ENCODE measurements at regions not wholly inside any gene's neighbourhood (a gene's known extent, or its start where the extent isn't known, plus 50 kb on each side); places are given as distances from the start of the nearest gene placed in this dataset.

DNA sequence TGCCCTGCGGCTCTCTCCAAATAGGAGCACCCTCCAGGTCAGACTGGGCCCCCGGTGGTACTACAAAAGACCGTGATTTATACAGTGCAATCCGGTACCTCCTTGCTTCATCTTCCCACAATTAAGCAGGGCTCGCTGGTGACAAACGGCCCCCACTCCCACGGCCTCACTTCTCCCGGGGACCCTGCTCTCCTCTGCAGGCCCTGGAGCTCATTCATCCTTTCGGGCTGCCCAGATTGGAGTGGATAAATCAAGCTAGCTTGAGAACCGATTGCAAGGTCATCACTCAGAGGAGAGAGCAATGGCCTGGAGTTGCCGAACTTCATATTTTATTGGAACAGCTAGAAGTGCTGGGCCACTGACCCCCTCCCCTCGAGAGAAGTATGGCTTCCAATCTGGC, 193.5 kb upstream of the IRX6 start:
- Histone ChIP-seq H3K27me3 (ENCODE audit: insufficient read depth, low read length) (no peaks in the 10 kb centered on the region), H3K27ac (ENCODE audit: low read length) (no peak overlapping the region), H3K9ac (ENCODE audit: low read depth, low read length) (no peak overlapping the region), H3K4me1 (ENCODE audit: insufficient read depth, low read length) (no peaks in the 10 kb centered on the region), H3K4me3 (ENCODE audit: low read length) (no peak overlapping the region), H3K9me3 (ENCODE audit: insufficient read depth, low read depth, low read length) (no peaks in the 10 kb centered on the region), H3K36me3 (ENCODE audit: insufficient read depth, low read depth, low read length) (no peaks in the 10 kb centered on the region)

DNA sequence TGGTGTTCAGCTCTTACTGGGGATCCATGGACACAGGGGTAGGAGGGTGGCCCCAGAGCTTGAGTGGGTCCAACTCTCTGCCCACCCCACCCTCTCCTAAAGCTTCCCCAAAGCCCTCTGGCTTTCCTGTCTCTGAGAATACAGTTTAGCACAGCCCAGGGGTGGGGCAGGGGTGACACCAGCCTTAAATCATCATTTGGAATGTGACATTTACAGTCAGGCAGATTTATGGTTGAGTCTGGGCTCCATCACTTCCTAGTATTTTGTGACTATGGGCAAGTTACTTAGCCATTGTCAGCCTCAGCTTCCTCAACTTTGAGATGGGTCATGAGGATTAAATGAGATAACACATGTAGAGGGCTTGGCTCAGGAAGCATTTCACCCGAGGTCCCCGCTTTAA, 193.1 kb upstream of the IRX6 start:
- Histone ChIP-seq H3K9me3 (ENCODE audit: insufficient read depth, low read depth, low read length) (no peaks in the 10 kb centered on the region), H3K27ac (ENCODE audit: low read length) (no peak overlapping the region), H3K4me1 (ENCODE audit: insufficient read depth, low read length) (no peaks in the 10 kb centered on the region)

DNA sequence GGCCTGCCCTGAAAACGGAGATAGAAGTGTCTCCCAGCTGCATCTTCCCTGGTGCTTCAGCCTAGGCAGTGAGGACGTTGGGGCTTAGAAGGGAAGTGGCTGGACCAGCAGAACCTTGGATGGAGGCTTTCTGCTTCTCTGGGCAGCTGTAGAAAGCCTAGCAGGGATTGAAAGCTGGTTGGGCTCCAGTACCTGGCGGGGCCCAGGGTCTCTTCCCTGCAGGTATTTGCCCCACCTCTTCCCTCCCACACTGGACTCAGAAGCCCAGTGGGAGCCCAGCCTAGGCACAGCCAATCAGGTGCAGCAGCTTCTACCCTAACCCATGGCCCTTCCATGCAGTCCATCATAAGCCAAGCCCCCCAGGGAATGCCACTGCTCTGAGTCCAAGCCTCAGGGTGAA, 190.3 kb upstream of the IRX6 start:
- Histone ChIP-seq H3K4me1 (ENCODE audit: insufficient read depth, low read length) (no peaks in the 10 kb centered on the region), H3K9me3 (ENCODE audit: insufficient read depth, low read depth, low read length) (no peaks in the 10 kb centered on the region), H3K4me3 (ENCODE audit: low read length) (no peak overlapping the region), H3K9ac (ENCODE audit: low read depth, low read length) (no peak overlapping the region), H3K27me3 (ENCODE audit: insufficient read depth, low read length) (no peaks in the 10 kb centered on the region), H3K36me3 (ENCODE audit: insufficient read depth, low read depth, low read length) (no peaks in the 10 kb centered on the region), H3K27ac (ENCODE audit: low read length) (no peak overlapping the region)

More for the DNA sequence above, 193.1 kb upstream of the IRX6 start:
- no peaks in the 10 kb centered on the region for H3K36me3 ChIP-seq (ENCODE audit: insufficient read depth, low read depth, low read length)
- H3K27me3 ChIP-seq (ENCODE audit: insufficient read depth, low read length): no peaks in the 10 kb centered on the region
- no peak overlapping the region for H3K4me3 ChIP-seq (ENCODE audit: low read length)
- no peak overlapping the region for H3K9ac ChIP-seq (ENCODE audit: low read depth, low read length)

DNA sequence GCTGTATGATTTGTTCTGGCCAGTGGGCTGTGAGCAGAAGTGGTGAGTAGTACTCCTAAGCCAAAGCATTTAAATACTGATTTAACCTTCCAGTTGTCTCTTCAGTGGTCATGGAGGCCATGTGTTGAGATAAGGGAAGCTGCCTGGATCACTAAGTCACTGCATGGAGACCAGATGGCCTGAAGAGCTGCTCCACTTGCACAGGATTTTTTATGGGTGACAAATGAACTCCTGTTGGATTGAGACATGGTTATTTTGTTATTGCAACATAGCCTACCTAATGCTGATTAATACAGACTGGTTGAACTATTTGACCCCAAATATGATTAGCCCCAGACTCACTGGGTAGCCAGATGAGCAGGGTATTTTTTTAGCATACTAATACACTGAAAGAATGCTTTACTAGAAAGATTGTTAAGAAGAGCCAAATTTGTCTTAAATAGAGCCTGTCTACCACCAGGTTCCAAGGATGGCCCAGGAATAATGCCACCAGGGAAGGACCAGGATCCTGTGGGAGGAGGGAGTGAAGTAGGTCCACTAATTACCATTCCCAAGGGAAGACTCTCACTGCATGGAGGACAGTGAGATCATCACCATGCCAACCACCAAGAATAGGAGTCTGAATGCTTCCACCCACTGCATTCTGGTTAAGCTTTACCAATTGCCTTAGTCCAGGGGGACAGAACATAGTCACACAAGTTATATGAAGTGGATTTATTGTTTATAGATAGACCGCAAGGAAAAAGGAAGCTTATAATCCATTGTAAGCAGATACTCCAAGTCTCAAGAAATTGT, 187.4 kb upstream of the IRX6 start:
- no peaks in the 10 kb centered on the region for H3K9me3 ChIP-seq (ENCODE audit: insufficient read depth, low read depth, low read length)
- H3K27ac ChIP-seq (ENCODE audit: low read length): no peak overlapping the region
- no peaks in the 10 kb centered on the region for H3K4me1 ChIP-seq (ENCODE audit: insufficient read depth, low read length)
- H3K36me3 ChIP-seq (ENCODE audit: insufficient read depth, low read depth, low read length): no peaks in the 10 kb centered on the region
- H3K9ac ChIP-seq (ENCODE audit: low read depth, low read length): no peak overlapping the region
- H3K27me3 ChIP-seq (ENCODE audit: insufficient read depth, low read length): no peaks in the 10 kb centered on the region
- no peak overlapping the region for H3K4me3 ChIP-seq (ENCODE audit: low read length)

DNA sequence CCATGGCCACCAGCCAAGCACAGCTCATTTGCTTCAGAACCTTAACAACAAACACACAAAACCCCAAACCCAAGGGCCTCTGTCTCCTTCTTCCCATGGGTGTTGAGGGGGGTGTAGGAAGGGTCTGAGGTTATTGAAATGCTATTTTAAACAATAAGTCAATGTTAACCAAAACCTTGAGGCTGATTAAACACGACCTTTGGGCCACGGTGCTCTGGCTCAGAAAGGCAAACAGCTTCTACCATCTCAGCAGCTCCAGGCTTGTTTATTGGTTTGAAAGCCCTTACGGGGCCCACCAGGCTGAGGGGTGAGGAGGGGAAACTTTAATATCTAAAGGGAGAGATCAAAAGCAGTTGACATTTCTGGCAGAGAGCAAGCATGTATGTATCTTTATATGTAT, 185.7 kb upstream of the IRX6 start:
- Histone ChIP-seq H3K27ac (ENCODE audit: low read length) (no peak overlapping the region), H3K4me1 (ENCODE audit: insufficient read depth, low read length) (peaks cover 6% of the 10 kb centered on the region; the same call in 1 of the 2 replicates), H3K9ac (ENCODE audit: low read depth, low read length) (no peak overlapping the region), H3K27me3 (ENCODE audit: insufficient read depth, low read length) (no peaks in the 10 kb centered on the region), H3K9me3 (ENCODE audit: insufficient read depth, low read depth, low read length) (no peaks in the 10 kb centered on the region), H3K36me3 (ENCODE audit: insufficient read depth, low read depth, low read length) (no peaks in the 10 kb centered on the region), H3K4me3 (ENCODE audit: low read length) (no peak overlapping the region)

DNA sequence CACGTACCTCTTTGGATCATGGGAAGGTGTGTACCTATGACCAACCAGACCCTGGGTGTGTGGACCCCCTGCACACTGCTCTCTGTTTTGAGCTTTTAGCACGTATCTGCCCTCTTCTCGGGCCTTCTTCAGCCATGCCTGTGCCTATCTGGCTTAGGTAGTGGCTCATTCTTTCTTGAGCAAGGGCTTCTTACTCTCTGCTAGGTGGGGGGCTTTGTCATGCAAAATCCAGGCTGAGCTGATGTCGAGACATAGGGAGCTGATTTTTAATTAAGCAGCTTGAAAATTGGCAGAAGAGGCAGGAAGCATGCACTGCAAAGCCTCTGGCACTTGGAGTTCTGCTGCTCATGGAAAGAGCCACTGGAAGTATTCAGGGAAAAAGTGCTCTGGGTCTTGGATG, 181.6 kb upstream of the IRX6 start:
- Histone ChIP-seq H3K4me3 (ENCODE audit: low read length) (no peak overlapping the region), H3K36me3 (ENCODE audit: insufficient read depth, low read depth, low read length) (no peaks in the 10 kb centered on the region), H3K27me3 (ENCODE audit: insufficient read depth, low read length) (no peaks in the 10 kb centered on the region), H3K27ac (ENCODE audit: low read length) (no peak overlapping the region), H3K4me1 (ENCODE audit: insufficient read depth, low read length) (peaks cover 6% of the 10 kb centered on the region; the same call in 1 of the 2 replicates), H3K9ac (ENCODE audit: low read depth, low read length) (no peak overlapping the region), H3K9me3 (ENCODE audit: insufficient read depth, low read depth, low read length) (no peaks in the 10 kb centered on the region)

DNA sequence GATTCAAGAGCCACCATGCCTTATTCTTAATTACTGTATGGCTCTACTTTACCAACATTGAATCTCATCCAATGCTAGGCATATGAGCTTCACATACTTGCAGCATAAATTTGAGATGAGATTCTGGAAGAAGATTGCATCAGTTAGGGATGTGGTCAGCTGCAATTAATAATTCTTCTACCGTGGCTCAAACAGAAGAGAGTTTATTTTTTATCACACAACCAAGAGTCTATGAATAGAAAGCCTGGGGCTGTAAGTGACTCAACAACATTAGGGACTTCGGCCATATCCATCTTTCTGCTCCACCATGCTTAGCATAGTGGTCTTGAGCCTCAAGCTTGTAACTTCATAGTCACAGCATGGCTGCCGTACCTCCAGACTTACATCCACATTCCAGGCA, 179.4 kb upstream of the IRX6 start:
- no peak overlapping the region for H3K27ac ChIP-seq (ENCODE audit: low read length)
- H3K9me3 ChIP-seq (ENCODE audit: insufficient read depth, low read depth, low read length): no peaks in the 10 kb centered on the region; the same call in 1 of the 2 replicates
- no peaks in the 10 kb centered on the region for H3K27me3 ChIP-seq (ENCODE audit: insufficient read depth, low read length)
- no peaks in the 10 kb centered on the region for H3K36me3 ChIP-seq (ENCODE audit: insufficient read depth, low read depth, low read length)
- peaks cover 6% of the 10 kb centered on the region; the same call in 1 of the 2 replicates for H3K4me1 ChIP-seq (ENCODE audit: insufficient read depth, low read length)
- H3K4me3 ChIP-seq (ENCODE audit: low read length): no peak overlapping the region
- H3K9ac ChIP-seq (ENCODE audit: low read depth, low read length): no peak overlapping the region

DNA sequence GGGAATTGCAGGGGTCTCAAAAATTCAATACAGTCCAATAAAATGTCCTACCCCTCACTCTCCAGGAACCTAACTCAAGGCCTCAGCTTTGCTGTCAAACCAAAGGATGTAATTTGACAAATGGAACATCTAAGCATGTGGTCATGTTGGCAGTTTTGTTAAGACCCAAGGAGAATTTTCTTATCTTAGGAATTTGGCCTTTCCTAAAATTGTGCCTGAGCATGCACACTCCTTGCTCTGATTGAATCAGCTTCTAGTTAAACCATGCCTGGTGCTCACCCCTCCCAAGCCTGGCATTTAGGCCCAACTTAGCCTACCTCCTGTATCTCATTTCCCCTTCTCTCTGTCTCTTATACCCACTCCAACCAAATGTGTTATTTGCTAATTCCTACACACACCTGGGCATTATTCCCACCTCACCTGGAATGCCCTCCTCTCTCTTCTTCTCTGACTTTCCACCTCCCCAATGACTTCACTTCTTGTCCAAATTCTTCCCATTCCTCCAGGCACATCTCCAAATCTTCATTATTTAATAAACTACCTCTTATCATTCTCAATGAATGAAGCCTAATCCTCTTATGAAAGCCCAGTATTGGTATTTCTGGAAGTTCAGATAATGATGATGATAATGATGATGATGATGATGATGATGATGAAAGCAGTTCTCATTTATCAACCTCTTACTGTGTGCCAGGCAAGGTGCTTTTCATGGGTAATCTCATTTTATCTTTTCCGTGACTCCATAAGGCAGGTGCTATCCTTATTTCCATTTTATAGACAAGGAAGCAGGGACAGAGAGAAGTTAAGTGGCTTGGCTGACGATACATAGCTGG, 178.0 kb upstream of the IRX6 start:
- no peak overlapping the region for H3K4me3 ChIP-seq (ENCODE audit: low read length)
- no peaks in the 10 kb centered on the region for H3K36me3 ChIP-seq (ENCODE audit: insufficient read depth, low read depth, low read length)
- H3K9ac ChIP-seq (ENCODE audit: low read depth, low read length): no peak overlapping the region
- no peaks in the 10 kb centered on the region for H3K27me3 ChIP-seq (ENCODE audit: insufficient read depth, low read length)
- no peak overlapping the region for H3K27ac ChIP-seq (ENCODE audit: low read length)
- peaks cover 6% of the 10 kb centered on the region; the same call in 1 of the 2 replicates for H3K4me1 ChIP-seq (ENCODE audit: insufficient read depth, low read length)
- H3K9me3 ChIP-seq (ENCODE audit: insufficient read depth, low read depth, low read length): no peaks in the 10 kb centered on the region; the same call in 1 of the 2 replicates

DNA sequence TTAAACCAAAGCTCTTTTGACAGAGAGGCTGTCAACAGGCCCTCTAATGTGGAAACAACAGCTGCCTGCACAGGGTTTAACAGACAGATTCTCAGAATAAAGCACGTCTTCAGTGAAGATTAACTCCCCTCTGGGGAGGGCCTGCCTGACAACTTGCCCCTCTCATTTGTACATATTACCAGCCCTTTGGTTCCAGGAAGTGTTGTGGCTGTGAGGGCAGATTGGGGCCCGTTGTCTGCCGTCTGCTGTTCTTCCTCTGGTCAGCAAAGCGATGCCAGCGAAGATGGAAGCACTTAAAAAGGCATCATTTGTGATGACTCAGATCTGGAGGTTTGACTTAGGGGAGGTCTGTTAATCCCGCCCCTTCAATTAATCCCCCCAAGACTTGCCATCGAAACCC, 177.0 kb upstream of the IRX6 start:
- no peak overlapping the region for H3K4me3 ChIP-seq (ENCODE audit: low read length)
- H3K27ac ChIP-seq (ENCODE audit: low read length): no peak overlapping the region
- H3K36me3 ChIP-seq (ENCODE audit: insufficient read depth, low read depth, low read length): no peaks in the 10 kb centered on the region
- peaks cover 6% of the 10 kb centered on the region; the same call in 1 of the 2 replicates for H3K4me1 ChIP-seq (ENCODE audit: insufficient read depth, low read length)
- no peaks in the 10 kb centered on the region; the same call in 1 of the 2 replicates for H3K9me3 ChIP-seq (ENCODE audit: insufficient read depth, low read depth, low read length)
- no peaks in the 10 kb centered on the region for H3K27me3 ChIP-seq (ENCODE audit: insufficient read depth, low read length)
- no peak overlapping the region for H3K9ac ChIP-seq (ENCODE audit: low read depth, low read length)

DNA sequence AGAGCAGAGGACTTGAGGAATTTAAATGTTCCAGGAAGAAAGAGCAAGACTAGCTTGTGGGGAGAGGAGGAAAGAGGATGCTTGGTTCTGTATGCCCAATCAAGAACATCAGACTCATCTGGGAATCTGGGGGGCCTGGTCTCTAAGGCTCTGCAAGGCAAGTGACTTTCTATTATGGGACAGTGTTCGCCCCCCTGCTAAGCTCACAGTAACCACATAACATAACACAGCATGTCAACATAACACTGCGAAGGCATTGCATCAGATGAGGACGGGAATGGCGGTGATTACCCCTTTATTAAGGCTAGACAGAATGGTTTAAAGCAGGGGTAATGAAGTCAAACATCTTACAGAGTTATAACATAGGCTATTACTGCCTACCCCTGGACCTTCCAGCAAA, 176.6 kb upstream of the IRX6 start:
- no peak overlapping the region for H3K4me3 ChIP-seq (ENCODE audit: low read length)
- H3K27ac ChIP-seq (ENCODE audit: low read length): no peak overlapping the region
- no peaks in the 10 kb centered on the region for H3K27me3 ChIP-seq (ENCODE audit: insufficient read depth, low read length)
- H3K4me1 ChIP-seq (ENCODE audit: insufficient read depth, low read length): peaks cover 1% of the 10 kb centered on the region; the same call in 1 of the 2 replicates
- no peaks in the 10 kb centered on the region; the same call in 1 of the 2 replicates for H3K9me3 ChIP-seq (ENCODE audit: insufficient read depth, low read depth, low read length)
- H3K9ac ChIP-seq (ENCODE audit: low read depth, low read length): no peak overlapping the region
- no peaks in the 10 kb centered on the region for H3K36me3 ChIP-seq (ENCODE audit: insufficient read depth, low read depth, low read length)

DNA sequence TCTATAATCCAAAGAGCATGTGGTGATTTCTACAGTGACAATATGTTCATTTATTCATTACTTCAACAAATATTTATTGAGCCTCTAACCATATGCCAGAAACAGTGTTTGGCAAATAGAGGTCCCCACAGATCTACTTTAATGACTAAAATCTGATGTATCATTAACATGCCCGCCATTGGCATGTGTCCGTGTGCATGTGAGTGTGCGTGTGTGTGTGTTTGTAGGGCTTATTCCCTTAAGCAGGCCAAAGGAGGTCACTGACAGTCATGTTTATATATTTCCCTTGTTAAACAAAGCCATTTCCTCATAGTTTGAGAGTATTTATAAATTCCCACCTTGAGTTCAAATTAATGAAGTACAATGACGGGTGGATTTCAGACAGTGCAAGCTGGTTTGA, 174.4 kb upstream of the IRX6 start:
- Histone ChIP-seq H3K4me3 (ENCODE audit: low read length) (no peak overlapping the region), H3K27me3 (ENCODE audit: insufficient read depth, low read length) (no peaks in the 10 kb centered on the region), H3K36me3 (ENCODE audit: insufficient read depth, low read depth, low read length) (no peaks in the 10 kb centered on the region), H3K4me1 (ENCODE audit: insufficient read depth, low read length) (no peaks in the 10 kb centered on the region), H3K9ac (ENCODE audit: low read depth, low read length) (no peak overlapping the region), H3K27ac (ENCODE audit: low read length) (no peak overlapping the region), H3K9me3 (ENCODE audit: insufficient read depth, low read depth, low read length) (no peaks in the 10 kb centered on the region; the same call in 1 of the 2 replicates)
